ENCODE measurements at regions not wholly inside any gene's neighbourhood (a gene's known extent, or its start where the extent isn't known, plus 50 kb on each side); places are given as distances from the start of the nearest gene placed in this dataset.
A peak's percentile ranks its signal among the peaks of the same experiment; 100 is the strongest.

- H3K27me3 Mint-ChIP-seq (ENCODE audit: low read depth), result no peaks in the 10 kb centered on the region
- no peaks in the 10 kb centered on the region for H3K36me3 Mint-ChIP-seq
- no peak for DNase-seq (ENCODE audit: low spot score in 2 of 2, unreplicated experiment in 2 of 2)
- peaks cover 3% of the 10 kb centered on the region for H3K4me1 Mint-ChIP-seq
- H3K27ac Mint-ChIP-seq, result no peak overlapping the region
- TF ChIP-seq CTCF (IDR thresholded peaks at IDR 0.05; ENCODE audit: unreplicated experiment), result no peak
- H3K9me3 Mint-ChIP-seq, result peaks cover 16% of the 10 kb centered on the region
- H3K4me3 Mint-ChIP-seq, result no peak overlapping the region
Observed at GRCh38 chr15:62297933-62298332, 132.8 kb upstream of the C2CD4B start.

GRCh38 chr15:62298811-62299210 is 133.7 kb upstream of the C2CD4B start:
- DNase-seq (ENCODE audit: low spot score in 2 of 2, unreplicated experiment in 2 of 2), result no peak
- H3K27me3 Mint-ChIP-seq (ENCODE audit: low read depth), result no peaks in the 10 kb centered on the region
- H3K27ac Mint-ChIP-seq, result no peak overlapping the region
- peaks cover 8% of the 10 kb centered on the region for H3K9me3 Mint-ChIP-seq
- no peaks in the 10 kb centered on the region for H3K36me3 Mint-ChIP-seq
- peaks cover 3% of the 10 kb centered on the region for H3K4me1 Mint-ChIP-seq
- no peak overlapping the region for H3K4me3 Mint-ChIP-seq
- no peak for TF ChIP-seq CTCF (IDR thresholded peaks at IDR 0.05; ENCODE audit: unreplicated experiment)

GRCh38 chr15:62299541-62299940 is 134.5 kb upstream of the C2CD4B start:
- no peaks in the 10 kb centered on the region for H3K27me3 Mint-ChIP-seq (ENCODE audit: low read depth)
- no peak for TF ChIP-seq CTCF (IDR thresholded peaks at IDR 0.05; ENCODE audit: unreplicated experiment)
- H3K4me3 Mint-ChIP-seq, result no peak overlapping the region

GRCh38 chr15:62301993-62302675 is 137.0 kb upstream of the C2CD4B start:
- H3K27ac Mint-ChIP-seq, result peak overlapping the region; percentile 1

More at GRCh38 chr15:62299541-62299940, 134.5 kb upstream of the C2CD4B start:
- H3K9me3 Mint-ChIP-seq, result peaks cover 2% of the 10 kb centered on the region
- H3K36me3 Mint-ChIP-seq, result no peaks in the 10 kb centered on the region
- no peak for DNase-seq (ENCODE audit: low spot score in 2 of 2, unreplicated experiment in 2 of 2)
- no peak overlapping the region for H3K27ac Mint-ChIP-seq
- peaks cover 3% of the 10 kb centered on the region for H3K4me1 Mint-ChIP-seq

GRCh38 chr15:62306851-62307504 is 141.9 kb upstream of the C2CD4B start:
- TF ChIP-seq CTCF (IDR thresholded peaks at IDR 0.05; ENCODE audit: unreplicated experiment), result peak; percentile 60
- H3K9me3 Mint-ChIP-seq, result peaks cover 16% of the 10 kb centered on the region
- H3K27ac Mint-ChIP-seq, result no peak overlapping the region
- no peaks in the 10 kb centered on the region for H3K27me3 Mint-ChIP-seq (ENCODE audit: low read depth)
- peak in 1 of 2 experiments; percentile 42 for DNase-seq (ENCODE audit: low spot score in 2 of 2, unreplicated experiment in 2 of 2)
- peaks cover 6% of the 10 kb centered on the region for H3K4me1 Mint-ChIP-seq
- no peak overlapping the region for H3K4me3 Mint-ChIP-seq
- H3K36me3 Mint-ChIP-seq, result no peaks in the 10 kb centered on the region

More at GRCh38 chr15:62301993-62302675, 137.0 kb upstream of the C2CD4B start:
- no peak overlapping the region for H3K4me3 Mint-ChIP-seq
- no peaks in the 10 kb centered on the region for H3K9me3 Mint-ChIP-seq
- peaks cover 6% of the 10 kb centered on the region for H3K4me1 Mint-ChIP-seq
- no peak for TF ChIP-seq CTCF (IDR thresholded peaks at IDR 0.05; ENCODE audit: unreplicated experiment)
- H3K27me3 Mint-ChIP-seq (ENCODE audit: low read depth), result no peaks in the 10 kb centered on the region
- DNase-seq (ENCODE audit: low spot score in 2 of 2, unreplicated experiment in 2 of 2), result no peak
- no peaks in the 10 kb centered on the region for H3K36me3 Mint-ChIP-seq
